Fibroblast of skin of right biceps (primary cell): ENCODE measurements at regions not wholly inside any gene's neighbourhood (a gene's known extent, or its start where the extent isn't known, plus 50 kb on each side); places are given as distances from the start of the nearest gene placed in this dataset.
A peak's percentile ranks its signal among the peaks of the same experiment; 100 is the strongest.

Experiments
- DNase-seq: peaks from one replicate; pipeline ENCODE4 v3.0.0-alpha.2; 2013

DNA sequence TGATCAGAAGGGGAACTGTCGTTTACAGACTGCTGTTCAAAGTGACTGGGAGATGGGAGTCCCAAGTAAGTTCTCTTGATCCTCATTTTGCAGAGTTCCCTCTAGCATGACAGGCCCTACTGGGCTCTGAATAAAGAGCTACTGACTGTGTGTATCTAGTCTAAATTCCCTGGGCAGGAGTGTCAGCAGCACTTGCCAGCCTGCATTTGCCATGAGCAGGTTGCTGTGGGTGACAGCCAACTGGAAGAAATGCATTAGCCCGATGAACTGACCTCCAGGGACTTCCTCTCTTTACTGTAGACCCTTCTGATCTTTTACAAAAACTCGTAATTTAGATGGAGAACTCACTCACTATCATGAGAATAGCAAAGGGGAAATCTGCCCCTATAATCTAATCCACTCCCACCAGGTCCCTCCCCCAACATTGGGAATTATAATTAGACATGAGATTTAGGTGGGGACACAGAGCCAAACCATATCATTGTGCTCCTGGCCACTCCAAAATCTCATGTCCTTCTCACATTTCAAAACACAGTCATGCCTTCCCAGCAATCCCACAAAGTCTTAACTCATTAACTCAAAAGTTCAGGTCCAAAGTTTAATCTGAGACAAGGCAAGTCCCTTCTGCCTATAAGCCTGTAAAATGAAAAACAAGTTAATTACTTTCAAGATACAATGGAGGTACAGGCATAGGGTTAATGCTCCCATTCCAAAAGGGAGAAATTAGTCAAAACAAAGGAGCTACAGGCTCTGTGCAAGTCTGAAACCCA lies 78.9 kb upstream of the CXCL14 start:
- no peak for DNase-seq

DNA sequence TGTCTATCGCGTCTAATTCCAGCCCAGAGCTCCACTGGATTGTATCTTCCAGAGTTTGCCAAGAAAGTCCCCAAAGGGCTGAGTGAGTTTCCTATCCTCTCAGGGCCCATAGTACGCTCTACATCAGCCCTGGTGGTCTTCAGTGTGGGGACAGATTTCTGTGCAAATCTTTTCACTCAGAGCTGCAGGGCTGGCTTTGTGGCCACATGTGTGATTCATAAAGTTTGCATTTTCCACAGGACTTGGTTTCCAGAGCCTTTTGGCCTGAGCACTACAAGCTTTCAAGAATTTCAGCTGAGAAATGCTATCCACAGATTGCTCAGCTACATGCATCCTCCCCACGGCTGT lies 76.7 kb upstream of the CXCL14 start:
- no peak for DNase-seq

DNA sequence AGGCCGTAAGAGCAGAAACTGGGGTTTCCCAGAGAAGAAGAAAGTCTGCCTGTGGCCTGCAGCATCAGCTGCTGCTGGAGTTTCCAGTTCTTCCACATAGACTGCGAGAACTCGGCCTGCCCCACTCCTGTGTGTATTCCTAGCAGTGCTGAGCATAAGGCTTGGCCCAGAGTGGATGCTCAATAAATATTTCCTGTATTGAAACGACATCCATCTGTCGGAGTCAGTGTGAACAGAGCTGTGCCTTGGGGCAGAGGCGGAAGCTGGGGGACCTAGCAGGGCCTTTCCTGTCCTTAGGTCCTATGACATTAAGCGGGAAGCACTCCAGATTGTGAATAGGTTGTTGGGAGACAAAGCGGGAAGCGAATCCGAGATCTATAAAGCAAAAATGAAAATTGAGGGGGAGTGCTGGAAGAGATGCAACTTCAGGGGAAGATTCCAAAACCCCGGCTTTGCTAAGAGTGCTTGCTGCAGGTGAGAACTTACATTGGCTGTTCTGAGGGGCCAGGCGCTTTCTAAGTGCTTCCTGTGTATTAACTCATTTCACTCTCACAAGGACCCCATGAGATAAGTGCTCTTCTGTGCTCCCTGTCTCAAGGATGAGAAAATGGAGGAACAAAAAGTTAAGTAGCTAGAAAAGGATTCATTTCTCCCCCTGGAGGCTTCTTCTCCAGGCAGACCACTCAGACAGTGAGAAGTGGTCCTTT lies 76.1 kb upstream of the CXCL14 start:
- no peak for DNase-seq

DNA sequence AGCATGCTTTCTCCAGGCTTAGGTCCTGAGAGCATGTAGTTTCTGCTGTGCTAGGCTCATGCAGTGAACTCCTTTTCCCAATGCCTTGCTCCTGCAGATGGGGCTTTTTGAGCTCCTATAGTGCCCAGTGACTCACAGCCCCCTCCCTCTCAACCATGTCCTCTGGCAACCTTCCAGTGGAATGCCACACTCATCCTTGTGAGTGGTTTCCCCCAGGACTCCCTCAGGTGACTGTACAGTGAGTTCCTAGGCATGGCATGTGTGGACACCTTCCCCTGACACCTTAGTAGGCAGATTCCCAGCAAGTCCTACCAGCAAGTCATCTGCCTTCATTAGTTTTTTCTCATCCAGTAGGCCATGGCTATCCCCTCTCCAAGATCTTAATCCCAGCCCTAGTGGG lies 72.4 kb upstream of the CXCL14 start:
- peak; percentile 49 for DNase-seq

DNA sequence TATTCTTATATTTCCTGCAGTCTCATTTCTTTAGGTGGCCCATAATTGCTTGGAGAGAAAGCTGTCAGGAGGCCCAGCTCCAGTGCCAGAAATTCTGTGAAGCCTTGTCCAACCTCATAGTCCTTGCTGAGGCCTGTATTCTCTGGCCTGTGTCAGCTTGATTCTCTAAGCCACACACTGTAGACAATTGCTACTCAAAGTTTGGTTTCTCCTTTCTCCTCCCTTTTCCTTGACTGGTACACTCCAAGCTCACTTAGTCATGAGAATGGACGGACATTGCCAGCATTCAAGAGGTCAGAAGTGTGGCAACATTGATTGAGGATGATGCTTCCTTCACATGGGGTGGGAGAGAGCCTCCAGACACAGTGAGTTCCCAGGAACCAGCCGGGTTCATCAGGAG lies 71.3 kb upstream of the CXCL14 start:
- DNase-seq: no peak

DNA sequence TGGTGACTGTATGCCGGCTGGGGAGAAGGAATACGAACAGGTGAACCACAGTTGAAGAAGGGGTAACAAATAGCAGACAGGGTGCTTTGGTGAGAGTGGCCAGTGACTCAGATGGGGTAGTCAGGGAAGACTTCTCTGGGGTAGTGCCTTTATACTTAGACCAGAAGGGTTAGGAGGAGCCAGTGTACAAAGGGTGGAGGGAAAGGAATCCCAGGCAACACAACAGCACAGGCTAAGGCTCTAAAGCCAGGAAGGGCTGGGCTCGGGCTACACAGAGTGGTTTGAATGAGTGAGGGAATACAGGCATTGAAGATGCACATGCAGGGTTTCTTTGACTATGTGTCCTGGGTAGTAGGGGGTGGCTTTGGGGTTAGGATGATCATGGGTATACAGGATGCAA lies 70.6 kb upstream of the CXCL14 start:
- DNase-seq: no peak

DNA sequence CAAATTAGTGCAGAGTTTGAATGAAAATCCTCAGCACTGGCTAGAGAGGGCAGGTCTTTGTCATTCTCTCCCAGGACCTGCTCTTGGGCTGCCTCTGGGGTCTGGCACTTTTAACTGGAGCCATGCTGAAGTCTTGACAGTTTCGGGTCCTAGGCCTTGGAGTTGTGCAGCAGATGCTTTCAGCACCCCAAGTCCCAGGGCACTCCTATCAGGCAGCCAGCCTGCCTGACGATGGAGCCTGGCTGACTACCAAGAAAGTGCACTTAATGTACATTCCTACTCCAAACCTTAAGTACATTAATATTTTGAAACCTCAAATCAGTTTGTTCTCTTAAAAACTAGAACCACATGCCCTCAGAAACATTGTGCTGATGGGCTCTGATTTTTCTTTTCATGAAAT lies 69.3 kb upstream of the CXCL14 start:
- DNase-seq: no peak

DNA sequence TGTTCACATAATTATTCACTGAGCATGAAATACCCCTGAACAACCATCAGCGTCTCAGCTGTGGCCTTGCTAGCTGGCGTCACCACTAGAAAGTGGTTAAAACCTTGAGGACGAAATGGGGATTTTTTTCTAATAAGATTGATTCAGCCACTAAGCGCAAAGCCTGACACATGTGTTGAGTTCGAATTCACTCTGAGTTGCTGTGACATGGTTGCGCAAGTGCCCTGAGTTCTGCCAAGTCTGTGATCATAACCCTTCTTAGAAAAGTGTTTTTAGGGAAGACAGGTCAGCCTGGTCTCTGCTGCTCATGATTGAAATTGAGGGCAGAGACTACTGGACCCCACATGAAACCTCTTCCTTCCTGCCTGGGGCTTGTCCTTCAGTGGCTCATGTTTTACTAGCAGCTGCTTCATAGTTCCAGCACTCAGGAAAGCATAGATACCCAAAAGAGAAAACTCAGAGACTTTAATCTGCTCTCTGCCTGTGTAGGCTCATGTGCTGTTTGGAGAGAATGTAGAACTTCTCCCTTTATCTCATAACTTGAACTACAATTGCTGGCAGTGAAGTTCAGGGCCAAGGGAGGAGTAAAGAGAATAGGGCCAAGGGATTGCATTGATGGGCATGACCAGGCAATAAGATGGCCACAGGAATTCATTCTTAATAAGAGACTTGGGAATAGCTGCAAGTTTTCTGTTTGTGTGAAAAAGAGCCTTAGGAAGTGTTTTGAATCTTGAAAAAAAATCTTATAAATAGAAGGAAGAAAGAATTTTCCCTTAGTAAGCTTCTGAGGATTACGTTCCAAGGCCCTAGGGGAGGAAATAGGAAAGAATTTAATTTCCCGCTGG lies 66.8 kb upstream of the CXCL14 start:
- no peak for DNase-seq

DNA sequence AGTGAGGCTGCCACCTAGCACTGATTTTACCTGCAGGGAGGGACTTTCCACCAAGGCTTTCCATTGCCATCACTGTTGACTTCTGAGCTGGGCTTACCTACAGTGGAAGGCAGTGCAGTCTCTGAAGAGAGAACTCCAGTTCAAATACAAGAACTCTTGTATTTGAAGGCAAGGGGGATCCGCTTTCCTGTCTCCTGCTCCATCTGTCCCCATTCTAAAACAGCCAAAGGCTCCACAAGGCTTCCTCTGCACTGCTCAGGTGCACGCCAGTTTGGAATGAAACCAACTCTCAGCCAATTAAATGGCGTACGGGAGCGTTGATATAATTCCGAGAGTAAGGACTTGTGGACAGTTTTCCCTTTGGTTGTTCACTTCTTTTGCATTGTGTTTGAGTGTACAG lies 66.0 kb upstream of the CXCL14 start:
- DNase-seq: no peak

DNA sequence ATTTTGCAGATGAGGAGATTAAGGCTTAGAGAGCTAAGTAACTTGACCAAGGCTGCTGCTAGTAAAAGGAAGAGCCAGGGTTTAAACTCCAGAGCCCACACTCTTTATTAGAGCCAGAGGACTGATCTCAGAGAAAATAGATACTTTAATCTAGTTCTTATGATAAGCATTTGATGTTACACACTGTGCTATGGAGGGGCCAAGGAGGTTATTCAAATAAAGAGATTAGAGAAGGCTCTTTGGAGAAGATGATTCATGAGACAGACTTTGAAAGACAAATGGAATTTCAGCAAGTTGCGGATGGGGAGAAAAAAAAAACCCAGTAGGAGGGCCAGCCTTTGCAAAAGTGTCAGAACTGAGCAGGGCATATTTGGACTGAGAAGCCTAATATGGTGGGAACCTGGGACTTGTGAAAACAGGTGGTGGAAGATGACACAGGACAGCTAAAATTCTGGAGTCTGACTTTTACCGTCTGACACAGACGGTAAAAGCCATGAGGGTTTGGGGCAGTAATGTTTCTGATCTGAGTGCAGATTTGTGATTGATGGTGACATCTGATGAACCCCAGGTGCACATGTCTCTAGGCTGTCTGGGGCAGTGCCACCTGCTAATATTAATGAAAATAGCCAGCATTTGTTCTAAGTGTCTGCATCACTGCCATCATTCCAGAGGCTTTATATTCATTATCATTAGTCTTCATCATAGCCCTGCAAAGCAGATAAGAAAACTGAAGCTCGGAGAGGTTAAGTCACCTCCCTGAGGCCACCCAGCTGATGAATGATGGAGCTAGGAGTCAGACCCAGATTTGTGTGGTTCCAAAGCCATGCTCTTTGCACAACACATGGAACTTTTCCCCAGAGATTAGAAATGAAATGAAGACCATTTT lies 65.3 kb upstream of the CXCL14 start:
- DNase-seq: no peak

DNA sequence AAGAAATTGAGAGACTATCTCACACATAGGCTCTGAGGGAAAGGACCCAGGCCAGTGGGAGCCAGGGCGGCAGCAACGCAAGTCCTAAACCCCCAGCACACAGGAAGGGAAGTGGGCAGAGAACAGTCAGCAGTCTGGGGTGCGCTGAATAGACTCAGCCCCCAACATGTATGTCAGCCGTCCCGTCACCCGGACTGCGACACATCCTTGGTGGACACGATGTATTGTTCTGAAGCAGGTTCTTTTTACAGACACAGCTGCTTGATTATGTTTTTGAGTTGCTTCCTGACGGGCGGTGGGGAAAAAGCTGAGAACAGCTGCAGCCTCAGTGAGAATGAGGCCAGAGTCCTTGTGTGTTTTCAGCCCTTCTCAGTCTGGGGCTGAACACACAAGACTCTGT lies 64.1 kb upstream of the CXCL14 start:
- DNase-seq: no peak

DNA sequence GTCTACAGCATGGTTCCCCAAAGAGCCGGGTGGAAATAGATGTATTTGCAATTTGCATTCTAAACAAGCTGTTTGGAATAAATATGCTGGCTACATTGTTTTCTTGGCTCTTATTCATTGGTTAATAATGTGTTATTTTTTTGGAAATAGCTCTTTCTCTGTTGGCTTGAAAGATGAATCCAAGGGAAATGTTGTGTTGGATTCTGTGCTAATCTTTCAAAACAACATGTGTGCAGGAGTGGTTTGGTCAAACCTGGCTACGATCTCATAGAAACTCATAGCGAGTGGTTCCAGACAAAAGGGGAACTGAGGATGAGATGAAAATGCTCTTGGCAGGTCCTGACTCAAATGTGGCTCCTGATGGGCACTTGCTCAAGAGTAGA lies 63.7 kb upstream of the CXCL14 start:
- no peak for DNase-seq

DNA sequence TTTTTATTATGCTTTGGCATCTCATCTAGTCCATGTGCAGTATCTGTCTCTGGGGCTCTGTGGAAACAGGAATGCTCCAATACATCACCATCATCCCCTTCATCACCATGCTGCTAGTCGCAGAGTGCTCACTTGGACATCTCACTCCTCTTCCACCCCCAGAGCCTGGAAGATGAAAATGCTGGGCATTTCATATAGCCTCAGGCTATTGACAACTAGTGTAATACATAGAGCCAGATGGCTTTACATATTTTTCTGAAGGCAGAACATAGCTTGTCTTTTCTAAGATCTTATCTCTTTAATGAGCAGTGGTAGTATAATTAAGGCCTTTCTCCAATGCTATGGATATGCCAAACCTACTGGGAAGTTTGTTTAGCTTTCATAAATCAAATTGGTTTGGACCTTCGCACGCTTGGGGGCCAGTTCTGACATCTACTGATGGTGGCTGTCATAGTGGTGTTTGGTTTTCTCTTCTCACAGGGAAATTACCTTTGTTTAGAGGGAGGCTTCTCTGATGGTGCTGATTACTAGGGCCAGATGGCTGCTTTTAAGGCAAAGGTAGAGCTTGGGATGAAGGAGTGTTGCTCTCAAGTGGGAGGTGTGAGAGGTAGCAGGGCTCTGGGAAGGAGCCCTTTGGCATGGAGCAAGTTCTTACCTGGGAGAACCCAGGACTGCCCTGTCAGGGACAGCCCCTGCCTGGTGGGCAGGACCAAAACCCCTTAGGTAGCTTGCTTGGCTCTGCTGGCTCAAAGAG lies 63.1 kb upstream of the CXCL14 start:
- no peak for DNase-seq

DNA sequence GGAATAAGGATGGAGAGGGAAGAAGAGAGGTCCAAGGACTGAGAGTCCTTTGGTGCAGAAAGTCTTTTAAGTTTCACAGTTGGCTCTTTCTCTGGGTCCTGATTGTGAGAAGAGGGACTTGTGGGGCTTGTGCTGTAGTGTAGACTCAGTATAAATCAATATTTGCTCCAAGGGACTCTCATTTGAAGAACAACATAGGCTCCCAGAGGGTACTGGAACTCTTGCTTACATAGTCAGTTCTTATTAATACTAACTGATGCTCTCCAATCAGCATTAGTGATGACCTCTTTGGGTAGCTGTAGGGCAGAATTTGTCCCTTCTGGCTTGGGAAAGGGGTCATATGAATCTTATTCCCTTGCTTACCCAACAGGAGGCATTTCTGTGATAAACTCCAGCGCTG lies 62.5 kb upstream of the CXCL14 start:
- DNase-seq: no peak

DNA sequence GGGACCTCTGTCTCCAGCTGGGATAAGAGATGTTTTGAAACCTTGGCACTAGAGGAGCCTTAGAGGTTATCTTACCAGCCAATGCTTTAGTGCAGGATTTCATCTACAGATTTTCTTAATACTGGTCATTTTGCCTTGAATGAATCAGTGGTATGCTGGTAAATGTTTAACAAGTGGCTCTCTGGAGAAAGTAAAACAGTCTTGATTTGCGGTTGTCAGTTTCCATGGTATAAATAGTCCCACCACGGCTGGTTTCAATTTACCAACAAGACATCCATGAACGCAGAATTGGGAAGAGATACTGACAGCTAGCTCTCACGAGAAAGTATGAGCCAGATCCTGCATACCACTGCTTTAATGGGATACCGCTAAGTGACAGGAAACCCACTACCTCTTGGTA lies 56.7 kb upstream of the CXCL14 start:
- DNase-seq: peak; percentile 40

DNA sequence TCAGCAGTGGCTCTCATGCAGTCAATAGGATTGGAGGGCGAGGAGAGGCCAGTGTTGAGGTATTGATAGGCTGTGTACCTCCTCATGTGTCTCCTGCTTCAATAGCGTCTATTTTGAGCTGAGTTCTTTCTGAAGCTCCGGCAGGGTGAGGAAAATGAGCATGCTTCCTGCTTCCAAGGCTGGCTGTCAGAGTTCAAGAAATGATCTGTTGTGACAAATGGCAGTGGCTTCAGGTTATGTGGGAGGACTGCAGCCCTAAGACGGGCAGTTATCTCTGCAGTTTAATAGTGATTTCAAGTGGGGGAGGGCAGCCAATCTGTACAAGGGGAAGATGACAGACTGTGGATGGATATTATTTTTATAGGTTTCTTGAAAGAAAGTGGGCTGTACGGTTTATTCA lies 54.0 kb upstream of the CXCL14 start:
- DNase-seq: no peak

DNA sequence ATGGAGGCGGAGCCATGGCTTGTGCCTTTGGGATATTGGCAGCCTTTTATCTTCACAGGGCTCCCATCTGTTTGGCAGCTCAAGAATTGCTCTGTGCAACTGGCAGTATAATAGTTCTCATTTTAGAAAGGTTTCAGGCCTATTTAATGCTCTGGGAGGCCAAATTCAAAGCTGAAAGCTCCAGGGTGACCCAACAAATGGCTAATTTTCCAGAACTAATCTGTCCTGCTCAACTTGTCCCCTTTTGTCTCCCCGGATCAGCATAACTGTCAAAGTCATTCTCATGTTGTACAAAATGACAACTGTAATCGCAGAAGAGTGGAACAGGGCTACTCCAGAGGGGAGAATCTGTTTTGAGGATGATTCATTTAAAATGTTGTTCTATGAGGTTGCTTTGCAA lies 52.6 kb upstream of the CXCL14 start:
- no peak for DNase-seq

DNA sequence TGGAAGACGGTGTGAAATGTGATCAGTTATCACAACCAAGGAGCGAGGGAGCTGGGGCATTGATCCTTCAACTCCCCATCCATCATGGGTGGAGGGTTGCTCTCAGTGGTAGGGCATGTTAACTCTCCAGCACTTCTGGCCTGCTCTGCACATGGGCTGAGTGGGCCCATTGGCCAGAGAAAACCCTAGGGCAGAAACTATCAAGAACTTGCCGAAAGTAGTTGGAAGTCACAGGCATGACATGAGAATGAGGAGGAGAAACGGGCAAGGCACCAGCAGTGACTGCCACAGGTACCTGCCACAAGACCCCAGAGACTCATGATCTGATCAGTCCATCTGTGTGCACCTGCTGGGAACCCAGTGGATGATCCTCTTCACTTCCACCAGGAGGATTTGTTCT lies 50.9 kb upstream of the CXCL14 start:
- no peak for DNase-seq

DNA sequence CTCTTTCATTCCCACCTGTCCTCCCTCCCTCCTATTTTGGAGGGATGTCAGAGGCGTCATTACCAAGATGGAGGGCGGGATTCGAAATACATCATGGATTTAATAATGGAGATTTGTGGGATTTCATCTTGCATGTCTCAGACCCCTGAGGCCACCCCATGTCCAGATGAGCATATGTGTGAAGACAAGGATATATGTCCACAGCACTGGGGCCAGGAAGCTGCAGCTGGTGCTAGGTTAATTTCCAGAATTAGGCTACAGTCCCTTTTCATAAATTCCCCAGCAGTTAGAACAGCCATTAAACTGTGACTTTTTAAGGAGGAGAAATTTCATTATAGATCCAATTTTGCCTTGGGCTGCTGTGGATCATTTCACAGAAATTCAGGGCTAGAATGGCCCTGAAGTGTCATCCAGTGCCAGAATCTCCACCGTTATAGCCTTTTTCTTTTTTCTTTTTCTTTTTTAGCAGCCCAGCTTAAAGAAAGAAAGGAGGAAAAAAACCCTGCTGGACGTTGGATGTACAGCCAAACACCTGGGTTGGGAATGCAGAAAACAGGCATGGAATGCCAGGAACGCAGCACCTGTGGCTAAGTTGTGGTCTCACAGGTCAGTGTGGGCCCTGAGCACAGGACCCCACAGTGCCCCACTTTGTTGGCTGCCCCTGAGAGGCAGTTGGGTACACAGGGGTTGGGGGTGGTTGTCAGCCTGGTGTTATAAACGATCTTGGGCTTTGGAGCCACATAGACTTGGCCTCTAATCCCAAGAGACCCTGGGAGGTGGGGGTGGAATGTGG lies 50.2 kb upstream of the CXCL14 start:
- DNase-seq: no peak
